ENCODE measurements at regions not wholly inside any gene's neighbourhood (a gene's known extent, or its start where the extent isn't known, plus 50 kb on each side); places are given as distances from the start of the nearest gene placed in this dataset.

GRCh38 chr20:24738981-24739633 lies 210.0 kb upstream of the CST7 start:
- no peak for DNase-seq

GRCh38 chr20:24739746-24740145 lies 209.3 kb upstream of the CST7 start:
- DNase-seq = no peak

GRCh38 chr20:24741493-24742072 lies 207.5 kb upstream of the CST7 start:
- DNase-seq = no peak

GRCh38 chr20:24742436-24742835 lies 206.6 kb upstream of the CST7 start:
- no peak for DNase-seq

GRCh38 chr20:24742989-24743388 lies 206.1 kb upstream of the CST7 start:
- no peak for DNase-seq

GRCh38 chr20:24743641-24744040 lies 205.4 kb upstream of the CST7 start:
- DNase-seq = no peak

- no peak for DNase-seq
These were observed 204.3 kb upstream of the CST7 start for GRCh38 chr20:24744747-24745146.

- no peak for DNase-seq
These were observed 203.9 kb upstream of the CST7 start for GRCh38 chr20:24745206-24745605.

- no peak for DNase-seq
These were observed 203.3 kb upstream of the CST7 start for GRCh38 chr20:24745617-24746350.

- DNase-seq = no peak
These were observed 202.8 kb upstream of the CST7 start for GRCh38 chr20:24746351-24746685.

GRCh38 chr20:24747010-24747712 lies 201.9 kb upstream of the CST7 start:
- no peak for DNase-seq

GRCh38 chr20:24747881-24748595 lies 201.0 kb upstream of the CST7 start:
- no peak for DNase-seq

- no peak for DNase-seq
These were observed 197.5 kb upstream of the CST7 start for GRCh38 chr20:24751551-24751950.

GRCh38 chr20:24752612-24753011 lies 196.5 kb upstream of the CST7 start:
- DNase-seq = no peak

GRCh38 chr20:24753130-24753529 lies 195.9 kb upstream of the CST7 start:
- DNase-seq = no peak

GRCh38 chr20:24754691-24755090 lies 194.4 kb upstream of the CST7 start:
- DNase-seq = peak in 1 of 2 donors; percentile 13

GRCh38 chr20:24755411-24755922 lies 193.6 kb upstream of the CST7 start:
- DNase-seq = no peak

GRCh38 chr20:24756292-24757025 lies 192.6 kb upstream of the CST7 start:
- no peak for DNase-seq

- peak in 1 of 2 donors; percentile 22 for DNase-seq
These were observed 187.6 kb upstream of the CST7 start for GRCh38 chr20:24761220-24762065.

GRCh38 chr20:24762371-24762770 lies 186.7 kb upstream of the CST7 start:
- no peak for DNase-seq

GRCh38 chr20:24762791-24763350 lies 186.2 kb upstream of the CST7 start:
- DNase-seq = no peak
